ENCODE measurements at regions not wholly inside any gene's neighbourhood (a gene's known extent, or its start where the extent isn't known, plus 50 kb on each side); places are given as distances from the start of the nearest gene placed in this dataset.

DNA sequence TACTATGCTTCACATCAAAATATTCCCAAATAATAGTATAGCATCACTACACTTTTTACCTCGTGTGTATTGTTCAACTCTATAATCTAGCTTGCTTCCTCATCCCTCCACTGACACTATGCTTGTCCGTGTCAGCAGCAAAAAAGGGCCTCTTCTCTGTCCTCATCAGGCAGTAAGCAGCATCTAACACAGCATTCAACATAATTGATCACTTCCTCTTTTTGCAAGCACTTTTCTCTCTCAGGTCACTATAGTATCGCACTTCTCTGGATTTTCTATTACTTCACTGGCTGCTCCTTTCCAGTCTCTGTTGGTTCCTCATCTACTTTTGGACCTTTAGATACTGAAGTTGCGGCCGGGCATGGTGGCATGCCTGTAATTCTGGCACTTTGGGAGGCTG is 64.9 kb upstream of the ZSWIM2 start:
- TF ChIP-seq, protein P1, sequence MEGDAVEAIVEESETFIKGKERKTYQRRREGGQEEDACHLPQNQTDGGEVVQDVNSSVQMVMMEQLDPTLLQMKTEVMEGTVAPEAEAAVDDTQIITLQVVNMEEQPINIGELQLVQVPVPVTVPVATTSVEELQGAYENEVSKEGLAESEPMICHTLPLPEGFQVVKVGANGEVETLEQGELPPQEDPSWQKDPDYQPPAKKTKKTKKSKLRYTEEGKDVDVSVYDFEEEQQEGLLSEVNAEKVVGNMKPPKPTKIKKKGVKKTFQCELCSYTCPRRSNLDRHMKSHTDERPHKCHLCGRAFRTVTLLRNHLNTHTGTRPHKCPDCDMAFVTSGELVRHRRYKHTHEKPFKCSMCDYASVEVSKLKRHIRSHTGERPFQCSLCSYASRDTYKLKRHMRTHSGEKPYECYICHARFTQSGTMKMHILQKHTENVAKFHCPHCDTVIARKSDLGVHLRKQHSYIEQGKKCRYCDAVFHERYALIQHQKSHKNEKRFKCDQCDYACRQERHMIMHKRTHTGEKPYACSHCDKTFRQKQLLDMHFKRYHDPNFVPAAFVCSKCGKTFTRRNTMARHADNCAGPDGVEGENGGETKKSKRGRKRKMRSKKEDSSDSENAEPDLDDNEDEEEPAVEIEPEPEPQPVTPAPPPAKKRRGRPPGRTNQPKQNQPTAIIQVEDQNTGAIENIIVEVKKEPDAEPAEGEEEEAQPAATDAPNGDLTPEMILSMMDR (optimal IDR thresholded peaks at IDR 0.05 in 1 of 3, IDR thresholded peaks at IDR 0.05 in 1 of 3, conservative IDR thresholded peaks at IDR 0.05 in 1 of 3; ENCODE audit: extremely low read depth in 1 of 3, insufficient read depth in 2 of 3, low read length in 3 of 3), result no peak
- no peak for TF ChIP-seq EZH2 (IDR thresholded peaks at IDR 0.05; ENCODE audit: low read length)

Data from keratinocyte (primary cell).